ENCODE measurements at regions not wholly inside any gene's neighbourhood (a gene's known extent, or its start where the extent isn't known, plus 50 kb on each side); places are given as distances from the start of the nearest gene placed in this dataset.
"Not testable (repeated sequence)": the region's sequence is repeated elsewhere in the genome, so short reads cannot be mapped to it uniquely, and the experiment has no call there.

DNA sequence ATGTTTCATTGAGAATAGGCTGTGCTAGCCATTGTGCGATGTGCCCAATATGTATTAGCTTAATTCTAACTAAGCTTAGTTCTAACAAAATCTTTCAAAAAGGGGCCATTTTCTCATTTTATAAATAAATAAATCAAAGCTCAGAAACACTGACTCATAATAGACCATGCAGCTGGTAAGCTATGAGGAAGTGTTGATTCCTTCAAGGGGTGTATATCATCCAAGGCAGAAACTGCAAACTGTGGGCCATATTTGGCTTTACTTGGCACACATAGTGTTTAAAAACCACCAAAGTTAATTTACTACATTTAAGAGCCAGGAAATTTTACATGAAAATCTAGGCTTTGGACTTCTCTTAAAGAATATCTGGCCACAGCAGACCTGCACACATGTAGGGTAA is 136.5 kb downstream of the ZNF621 start:
- no peaks in the 10 kb centered on the region for H3K4me1 Mint-ChIP-seq (ENCODE audit: low read depth)
- H3K4me3 Mint-ChIP-seq: no peak overlapping the region
- H3K27me3 Mint-ChIP-seq: peaks cover 9% of the 10 kb centered on the region
- H3K9me3 Mint-ChIP-seq (ENCODE audit: low read depth): peaks cover 5% of the 10 kb centered on the region
- H3K36me3 Mint-ChIP-seq: no peaks in the 10 kb centered on the region
- no peak overlapping the region for H3K27ac Mint-ChIP-seq

DNA sequence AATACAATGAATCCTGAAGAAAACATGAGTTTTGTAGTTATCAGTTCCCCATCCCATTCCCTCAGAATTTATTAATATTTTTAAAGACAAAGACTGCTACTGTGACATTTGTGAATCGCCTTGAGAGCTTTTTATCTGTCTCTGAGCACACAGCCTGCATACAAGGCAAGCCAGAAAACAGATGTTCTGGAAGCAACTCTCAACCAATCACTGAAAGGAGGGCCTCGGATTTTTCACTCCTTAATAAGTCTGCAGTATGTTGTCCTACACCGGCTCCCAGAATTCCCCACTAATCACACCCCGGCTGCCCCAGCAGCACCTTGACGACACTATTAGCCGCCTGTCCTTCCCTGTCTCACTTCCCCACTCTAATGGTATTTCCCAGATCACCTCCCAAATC is 138.5 kb downstream of the ZNF621 start:
- Mint-ChIP-seq H3K4me3 (no peak overlapping the region), H3K27ac (no peak overlapping the region), H3K9me3 (ENCODE audit: low read depth) (no peaks in the 10 kb centered on the region), H3K27me3 (peaks cover 7% of the 10 kb centered on the region), H3K4me1 (ENCODE audit: low read depth) (no peaks in the 10 kb centered on the region), H3K36me3 (no peaks in the 10 kb centered on the region)

GRCh38 chr3:40669176-40669575 is 144.4 kb downstream of the ZNF621 start:
- no peaks in the 10 kb centered on the region for H3K36me3 Mint-ChIP-seq
- H3K9me3 Mint-ChIP-seq (ENCODE audit: low read depth): no peaks in the 10 kb centered on the region
- no peak overlapping the region for H3K4me3 Mint-ChIP-seq
- H3K4me1 Mint-ChIP-seq (ENCODE audit: low read depth): no peaks in the 10 kb centered on the region
- no peak overlapping the region for H3K27ac Mint-ChIP-seq
- H3K27me3 Mint-ChIP-seq: peaks cover 9% of the 10 kb centered on the region

GRCh38 chr3:40672861-40673260 is 148.1 kb downstream of the ZNF621 start:
- Mint-ChIP-seq H3K4me3 (no peak overlapping the region), H3K27ac (no peak overlapping the region), H3K36me3 (no peaks in the 10 kb centered on the region), H3K27me3 (peaks cover 5% of the 10 kb centered on the region), H3K4me1 (ENCODE audit: low read depth) (no peaks in the 10 kb centered on the region), H3K9me3 (ENCODE audit: low read depth) (no peaks in the 10 kb centered on the region)

DNA sequence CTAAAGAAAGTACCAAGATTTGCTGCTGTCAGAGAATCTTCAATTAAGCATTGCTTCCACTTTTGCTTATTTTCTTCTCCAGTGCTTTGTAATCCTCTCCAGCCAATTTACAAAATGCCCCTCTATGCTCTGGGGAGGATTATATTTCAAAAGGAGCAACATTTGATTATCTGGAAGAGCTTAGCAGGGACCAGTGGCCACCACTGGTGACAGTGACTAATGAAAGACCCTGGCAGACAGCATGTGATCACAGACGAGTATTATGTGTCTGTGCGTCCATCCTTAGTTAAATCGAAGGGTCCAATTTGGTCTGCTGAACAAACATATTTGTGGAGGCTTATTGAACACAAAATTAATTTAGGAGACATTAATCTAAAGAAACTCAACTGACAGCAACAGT is 152.6 kb downstream of the ZNF621 start:
- Mint-ChIP-seq H3K4me3 (no peak overlapping the region), H3K27ac (no peak overlapping the region)

DNA sequence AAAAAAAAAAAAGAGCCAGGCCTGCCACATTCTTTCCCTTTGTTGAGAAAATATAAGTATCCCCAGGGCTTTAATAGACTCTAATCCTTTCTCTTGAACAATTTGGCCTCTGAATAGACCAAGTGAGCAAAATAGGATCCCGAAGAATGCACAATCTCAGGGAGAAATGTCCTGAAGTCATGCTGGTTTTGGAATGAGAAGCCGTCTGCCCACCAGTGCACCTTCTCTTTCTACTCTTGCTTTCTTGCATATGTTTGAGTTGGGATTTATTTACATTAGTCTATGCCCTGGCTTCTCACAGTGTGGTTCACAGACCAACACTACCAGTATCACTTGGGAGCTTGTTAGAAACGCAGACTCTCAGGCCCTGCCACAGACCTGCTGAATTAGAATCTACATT is 153.0 kb downstream of the ZNF621 start:
- no peak overlapping the region for H3K27ac Mint-ChIP-seq
- peaks cover 2% of the 10 kb centered on the region for H3K27me3 Mint-ChIP-seq
- H3K9me3 Mint-ChIP-seq (ENCODE audit: low read depth): no peaks in the 10 kb centered on the region
- H3K4me3 Mint-ChIP-seq: no peak overlapping the region
- H3K36me3 Mint-ChIP-seq: no peaks in the 10 kb centered on the region
- no peaks in the 10 kb centered on the region for H3K4me1 Mint-ChIP-seq (ENCODE audit: low read depth)

More for the DNA sequence above, 152.6 kb downstream of the ZNF621 start:
- no peaks in the 10 kb centered on the region for H3K36me3 Mint-ChIP-seq
- H3K4me1 Mint-ChIP-seq (ENCODE audit: low read depth): no peaks in the 10 kb centered on the region
- H3K27me3 Mint-ChIP-seq: peaks cover 2% of the 10 kb centered on the region
- no peaks in the 10 kb centered on the region for H3K9me3 Mint-ChIP-seq (ENCODE audit: low read depth)

DNA sequence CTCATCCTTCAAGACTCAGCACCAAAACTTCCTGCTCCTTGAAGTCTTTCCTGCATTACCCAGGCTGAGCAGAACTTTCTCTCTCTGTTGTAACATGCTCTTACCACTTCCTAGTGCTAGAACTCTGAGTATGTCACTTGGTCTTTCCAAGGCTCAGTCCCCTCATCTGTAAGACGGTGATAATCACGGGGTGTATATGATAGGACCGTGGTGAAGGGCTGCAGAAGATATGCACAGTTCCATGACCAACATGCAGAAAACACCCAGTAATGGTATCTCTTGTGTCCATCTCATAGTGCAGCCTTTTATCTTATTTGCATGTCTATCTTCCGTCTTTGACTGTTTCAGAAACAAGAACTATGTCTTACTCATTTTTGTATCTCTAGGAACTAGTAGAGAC is 154.5 kb downstream of the ZNF621 start:
- H3K27ac Mint-ChIP-seq: no peak overlapping the region
- no peak overlapping the region for H3K4me3 Mint-ChIP-seq
- H3K27me3 Mint-ChIP-seq: no peaks in the 10 kb centered on the region
- no peaks in the 10 kb centered on the region for H3K36me3 Mint-ChIP-seq
- no peaks in the 10 kb centered on the region for H3K4me1 Mint-ChIP-seq (ENCODE audit: low read depth)
- H3K9me3 Mint-ChIP-seq (ENCODE audit: low read depth): no peaks in the 10 kb centered on the region

- Mint-ChIP-seq H3K9me3 (ENCODE audit: low read depth) (no peaks in the 10 kb centered on the region), H3K27me3 (no peaks in the 10 kb centered on the region), H3K36me3 (no peaks in the 10 kb centered on the region), H3K27ac (no peak overlapping the region), H3K4me3 (no peak overlapping the region), H3K4me1 (ENCODE audit: low read depth) (no peaks in the 10 kb centered on the region)
These were observed 156.2 kb downstream of the ZNF621 start for GRCh38 chr3:40680685-40681657.

- Mint-ChIP-seq H3K4me3 (no peak overlapping the region), H3K27me3 (no peaks in the 10 kb centered on the region), H3K27ac (no peak overlapping the region), H3K4me1 (ENCODE audit: low read depth) (no peaks in the 10 kb centered on the region), H3K36me3 (no peaks in the 10 kb centered on the region), H3K9me3 (ENCODE audit: low read depth) (no peaks in the 10 kb centered on the region)
These were observed 156.9 kb downstream of the ZNF621 start for GRCh38 chr3:40681658-40682055.

GRCh38 chr3:40689837-40690236 is 165.1 kb downstream of the ZNF621 start:
- Mint-ChIP-seq H3K4me1 (ENCODE audit: low read depth) (no peaks in the 10 kb centered on the region), H3K4me3 (no peak overlapping the region), H3K36me3 (no peaks in the 10 kb centered on the region), H3K27me3 (peaks cover 9% of the 10 kb centered on the region), H3K27ac (no peak overlapping the region), H3K9me3 (ENCODE audit: low read depth) (no peaks in the 10 kb centered on the region)

- Mint-ChIP-seq H3K9me3 (ENCODE audit: low read depth) (no peaks in the 10 kb centered on the region), H3K4me1 (ENCODE audit: low read depth) (no peaks in the 10 kb centered on the region), H3K4me3 (no peak overlapping the region), H3K36me3 (no peaks in the 10 kb centered on the region), H3K27me3 (peaks cover 9% of the 10 kb centered on the region), H3K27ac (no peak overlapping the region)
These were observed 166.1 kb downstream of the ZNF621 start for GRCh38 chr3:40690749-40691451.

GRCh38 chr3:40691452-40691861 is 166.7 kb downstream of the ZNF621 start:
- Mint-ChIP-seq H3K4me3 (no peak overlapping the region), H3K27ac (no peak overlapping the region), H3K4me1 (ENCODE audit: low read depth) (no peaks in the 10 kb centered on the region), H3K9me3 (ENCODE audit: low read depth) (no peaks in the 10 kb centered on the region), H3K36me3 (no peaks in the 10 kb centered on the region), H3K27me3 (peaks cover 9% of the 10 kb centered on the region)

- no peaks in the 10 kb centered on the region for H3K4me1 Mint-ChIP-seq (ENCODE audit: low read depth)
- H3K36me3 Mint-ChIP-seq: no peaks in the 10 kb centered on the region
- no peaks in the 10 kb centered on the region for H3K9me3 Mint-ChIP-seq (ENCODE audit: low read depth)
- peaks cover 12% of the 10 kb centered on the region for H3K27me3 Mint-ChIP-seq
- H3K27ac Mint-ChIP-seq: no peak overlapping the region
- no peak overlapping the region for H3K4me3 Mint-ChIP-seq
These were observed 171.1 kb downstream of the ZNF621 start for GRCh38 chr3:40695848-40696247.

GRCh38 chr3:40698611-40699010 is 173.9 kb downstream of the ZNF621 start:
- not testable (repeated sequence) for H3K4me3 Mint-ChIP-seq; H3K27ac Mint-ChIP-seq; H3K4me1 Mint-ChIP-seq (ENCODE audit: low read depth); H3K9me3 Mint-ChIP-seq (ENCODE audit: low read depth); H3K36me3 Mint-ChIP-seq
- H3K27me3 Mint-ChIP-seq: peaks cover 11% of the 10 kb centered on the region

DNA sequence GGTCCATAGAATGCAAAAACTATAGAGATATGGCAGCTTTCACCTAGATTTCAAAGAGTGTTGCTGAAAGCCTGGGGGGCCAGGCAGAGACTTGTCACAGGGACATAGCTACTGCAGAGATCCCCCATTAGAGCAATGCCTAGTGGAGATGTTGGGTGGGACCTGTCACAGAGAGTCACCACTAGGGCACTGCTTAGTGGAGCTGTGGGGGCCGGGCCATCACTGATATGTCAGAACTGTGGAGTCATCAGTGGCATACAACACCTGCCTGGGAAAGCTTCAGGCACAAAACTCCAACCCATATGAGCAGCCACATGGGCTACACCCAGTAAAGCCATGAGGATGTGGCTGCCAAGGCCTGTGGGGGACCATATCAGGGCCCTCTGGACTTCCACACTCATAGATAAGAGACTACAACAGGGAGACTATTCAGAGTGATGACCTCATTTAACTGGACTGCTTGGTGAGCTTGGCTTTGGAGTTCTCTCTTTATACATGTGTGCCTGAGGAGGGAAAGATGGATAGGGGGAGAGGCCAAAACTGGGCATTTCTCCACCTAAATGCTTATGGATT is 176.3 kb downstream of the ZNF621 start:
- no peaks in the 10 kb centered on the region for H3K36me3 Mint-ChIP-seq
- H3K4me1 Mint-ChIP-seq (ENCODE audit: low read depth): no peaks in the 10 kb centered on the region
- H3K9me3 Mint-ChIP-seq (ENCODE audit: low read depth): peaks cover 3% of the 10 kb centered on the region

More for the DNA sequence above, 176.3 kb downstream of the ZNF621 start:
- no peak overlapping the region for H3K27ac Mint-ChIP-seq
- no peak overlapping the region for H3K4me3 Mint-ChIP-seq
- H3K27me3 Mint-ChIP-seq: peaks cover 9% of the 10 kb centered on the region

Data from activated naive CD8-positive, alpha-beta T cell (primary cell).